BJ (cell line): ENCODE measurements at regions not wholly inside any gene's neighbourhood (a gene's known extent, or its start where the extent isn't known, plus 50 kb on each side); places are given as distances from the start of the nearest gene placed in this dataset.

Experiments used
- CTCF ChIA-PET: fragments of 350-600 bp; formaldehyde crosslinking; extraction: SDS; loops from one replicate; lab custom pipeline; 2021; ENCODE audit warnings: antibody characterized with exemption, inconsistent platforms; lab: Yijun Ruan, JAX
- POLR2A ChIA-PET: fragments of 300-600 bp; sonication (Branson Sonifier 250); formaldehyde crosslinking; extraction: SDS; loops from one replicate; lab custom pipeline; 2021; ENCODE audit warnings: antibody characterized with exemption; lab: Charles Lee
- DNase-seq: peaks from one replicate; pipeline ENCODE4 v3.0.0-alpha.2; 2011; ENCODE audit warnings: low read depth
- H3K27me3 ChIP-seq: 2 replicates; pipeline ENCODE4 v1.6.0; 2011; ENCODE audit warnings: low read length; ENCODE audit not compliant: control insufficient read depth, insufficient read depth
- H3K36me3 ChIP-seq: 2 replicates; pipeline ENCODE4 v1.5.1; 2011; ENCODE audit warnings: low read length; ENCODE audit not compliant: control insufficient read depth, insufficient read depth
- H3K4me3 ChIP-seq: 2 replicates; pipeline ENCODE4 v1.5.1; 2011; ENCODE audit warnings: low read depth, mild to moderate bottlenecking, control low read depth, low read length
- TF ChIP-seq, protein P1 (sequence below): IDR thresholded peaks from 2 replicates; pipeline ENCODE4 v1.5.1; 2011; ENCODE audit warnings: low read depth, mild to moderate bottlenecking, control low read depth, inconsistent platforms, low read length, moderate library complexity; ENCODE audit not compliant: insufficient read depth

DNA sequence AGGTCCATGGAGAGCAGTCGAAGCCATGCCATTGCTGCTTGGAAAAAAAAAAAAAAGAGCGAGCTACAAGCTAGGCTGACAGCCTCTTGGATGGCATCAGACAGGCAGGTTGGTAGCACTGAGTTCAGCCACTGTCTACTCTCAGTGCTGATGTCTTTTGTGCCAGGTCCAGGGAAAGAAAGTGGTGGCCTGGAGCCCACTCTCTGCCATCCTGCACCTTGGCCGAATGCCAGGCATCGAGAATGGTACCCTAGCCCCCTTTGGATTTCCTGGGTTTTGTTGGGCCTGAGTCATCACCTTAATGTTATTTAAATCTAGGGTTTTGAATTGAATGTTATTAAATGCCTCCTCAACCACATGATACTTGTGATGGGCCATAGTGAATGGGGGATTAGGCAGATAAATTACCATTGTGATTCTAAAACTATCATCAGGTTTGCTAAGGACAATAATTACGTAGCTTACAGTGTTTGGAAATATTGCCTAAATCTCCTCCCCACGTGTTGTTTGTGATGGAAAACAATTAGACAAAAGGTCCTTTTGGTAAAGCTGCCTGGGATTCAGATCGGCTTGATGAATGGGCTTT, 195.7 kb upstream of the GPR26 start:
- POLR2A ChIA-PET = no interaction called here
- Histone ChIP-seq H3K27me3 (no peaks in the 10 kb centered on the region), H3K4me3 (no peak overlapping the region), H3K36me3 (no peaks in the 10 kb centered on the region)
- no peak for DNase-seq
- TF ChIP-seq, protein P1, sequence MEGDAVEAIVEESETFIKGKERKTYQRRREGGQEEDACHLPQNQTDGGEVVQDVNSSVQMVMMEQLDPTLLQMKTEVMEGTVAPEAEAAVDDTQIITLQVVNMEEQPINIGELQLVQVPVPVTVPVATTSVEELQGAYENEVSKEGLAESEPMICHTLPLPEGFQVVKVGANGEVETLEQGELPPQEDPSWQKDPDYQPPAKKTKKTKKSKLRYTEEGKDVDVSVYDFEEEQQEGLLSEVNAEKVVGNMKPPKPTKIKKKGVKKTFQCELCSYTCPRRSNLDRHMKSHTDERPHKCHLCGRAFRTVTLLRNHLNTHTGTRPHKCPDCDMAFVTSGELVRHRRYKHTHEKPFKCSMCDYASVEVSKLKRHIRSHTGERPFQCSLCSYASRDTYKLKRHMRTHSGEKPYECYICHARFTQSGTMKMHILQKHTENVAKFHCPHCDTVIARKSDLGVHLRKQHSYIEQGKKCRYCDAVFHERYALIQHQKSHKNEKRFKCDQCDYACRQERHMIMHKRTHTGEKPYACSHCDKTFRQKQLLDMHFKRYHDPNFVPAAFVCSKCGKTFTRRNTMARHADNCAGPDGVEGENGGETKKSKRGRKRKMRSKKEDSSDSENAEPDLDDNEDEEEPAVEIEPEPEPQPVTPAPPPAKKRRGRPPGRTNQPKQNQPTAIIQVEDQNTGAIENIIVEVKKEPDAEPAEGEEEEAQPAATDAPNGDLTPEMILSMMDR = no peak
- CTCF ChIA-PET = no interaction called here

DNA sequence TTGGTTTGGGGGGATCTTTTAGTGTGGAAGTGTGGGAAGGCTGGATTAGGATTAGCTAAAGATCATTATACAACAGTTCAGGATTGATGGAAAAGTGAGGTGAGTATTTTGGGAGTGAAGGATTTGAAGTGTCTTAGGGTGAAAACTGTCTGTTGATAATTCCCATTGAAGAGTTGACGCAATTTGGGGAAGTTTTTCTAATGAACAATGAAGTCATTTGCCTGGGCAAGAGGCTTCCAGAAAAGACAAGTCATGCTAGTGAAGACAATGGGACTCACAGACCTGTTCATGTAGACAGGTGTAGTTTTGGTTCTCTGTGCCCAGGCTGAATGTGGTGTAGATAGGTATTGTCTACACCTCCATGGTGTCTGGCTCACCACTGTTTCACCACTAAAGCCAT, 194.3 kb upstream of the GPR26 start:
- POLR2A ChIA-PET = no interaction called here
- Histone ChIP-seq H3K27me3 (no peaks in the 10 kb centered on the region), H3K4me3 (no peak overlapping the region), H3K36me3 (no peaks in the 10 kb centered on the region)
- TF ChIP-seq, protein P1 = no peak
- DNase-seq = no peak
- CTCF ChIA-PET = no interaction called here

DNA sequence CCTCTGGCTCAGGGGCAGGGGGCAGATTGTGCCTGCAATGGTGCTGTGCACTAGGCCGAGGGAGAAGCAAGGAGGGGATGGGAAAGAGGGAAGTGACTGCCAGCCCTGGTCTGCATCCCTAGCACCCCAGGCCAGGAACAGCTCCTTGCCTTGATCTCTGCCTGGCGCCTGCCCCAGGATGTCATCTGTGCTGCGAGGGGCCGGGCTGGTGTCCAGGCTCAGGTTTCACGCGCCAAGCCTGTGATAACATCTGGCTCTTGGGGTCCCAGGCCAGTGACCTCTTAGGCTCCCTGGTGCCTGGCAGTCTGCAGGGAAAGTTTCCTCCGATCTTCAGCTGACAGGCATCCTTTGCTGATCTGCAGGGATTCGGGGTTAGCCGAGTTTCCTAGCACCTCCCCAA, 193.5 kb upstream of the GPR26 start:
- Histone ChIP-seq H3K27me3 (no peaks in the 10 kb centered on the region), H3K36me3 (no peaks in the 10 kb centered on the region), H3K4me3 (no peak overlapping the region)
- POLR2A ChIA-PET = no interaction called here
- no peak for DNase-seq
- CTCF ChIA-PET = no interaction called here
- TF ChIP-seq, protein P1 = no peak

- TF ChIP-seq, protein P1 = no peak
- POLR2A ChIA-PET = no interaction called here
- Histone ChIP-seq H3K27me3 (no peaks in the 10 kb centered on the region), H3K36me3 (no peaks in the 10 kb centered on the region), H3K4me3 (no peak overlapping the region)
- DNase-seq = no peak
- CTCF ChIA-PET = no interaction called here
These were observed 191.5 kb upstream of the GPR26 start for GRCh38 chr10:123474700-123475099.

- no peak for DNase-seq
- TF ChIP-seq, protein P1 = no peak
- no peaks in the 10 kb centered on the region for H3K36me3 ChIP-seq
- H3K4me3 ChIP-seq = no peak overlapping the region
- H3K27me3 ChIP-seq = no peaks in the 10 kb centered on the region
- ChIA-PET CTCF (no interaction called here), POLR2A (no interaction called here)
These were observed 190.7 kb upstream of the GPR26 start for GRCh38 chr10:123475466-123475865.
